Liver (tissue), 8 donors: ENCODE measurements at regions not wholly inside any gene's neighbourhood (a gene's known extent, or its start where the extent isn't known, plus 50 kb on each side); places are given as distances from the start of the nearest gene placed in this dataset.

Source experiments
- DNase-seq: peaks from one replicate; pipeline ENCODE4 v3.0.0-alpha.2; 2017; ENCODE audit warnings: low spot score
- H3K27ac ChIP-seq, 2 donors: one replicate each; pipeline ENCODE4 v1.7.0; 2013; ENCODE audit warnings: inconsistent platforms in 2 of 2, low read length in 2 of 2, control low read depth in 1 of 2, low read depth in 1 of 2, mild to moderate bottlenecking in 1 of 2
- H3K27me3 ChIP-seq, 4 donors: one replicate each; pipeline versions ENCODE4 v1.6.1 to v1.7.0; 2013; ENCODE audit warnings: low read length in 3 of 4, inconsistent platforms in 1 of 4, mild to moderate bottlenecking in 1 of 4, moderate library complexity in 1 of 4; ENCODE audit not compliant: control insufficient read depth in 4 of 4, insufficient read depth in 4 of 4
- H3K36me3 ChIP-seq, 4 donors: one replicate each; pipeline versions ENCODE4 v1.6.1 to v1.7.0; 2013; ENCODE audit warnings: low read length in 3 of 4, mild to moderate bottlenecking in 3 of 4, low read depth in 1 of 4, moderate library complexity in 1 of 4; ENCODE audit not compliant: control insufficient read depth in 4 of 4, insufficient read depth in 3 of 4
- H3K4me1 ChIP-seq, 4 donors: one replicate each; pipeline versions ENCODE4 v1.6.1 to v1.7.0; 2013; ENCODE audit warnings: low read length in 3 of 4, mild to moderate bottlenecking in 3 of 4, moderate library complexity in 1 of 4; ENCODE audit not compliant: control insufficient read depth in 4 of 4, insufficient read depth in 4 of 4
- H3K4me3 ChIP-seq, 3 donors: one replicate each; pipeline versions ENCODE4 v1.6.1 to v1.7.0; 2013; ENCODE audit warnings: low read length in 3 of 3, control low read depth in 1 of 3, low read depth in 1 of 3, mild to moderate bottlenecking in 1 of 3
- H3K9ac ChIP-seq, 2 donors: one replicate each; pipeline ENCODE4 v1.7.0; 2013; ENCODE audit warnings: low read length in 2 of 2, mild to moderate bottlenecking in 2 of 2, moderate library complexity in 2 of 2, control low read depth in 1 of 2, low read depth in 1 of 2
- H3K9me3 ChIP-seq, 4 donors: one replicate each; pipeline versions ENCODE4 v1.6.1 to v1.7.0; 2013; ENCODE audit warnings: low read length in 3 of 4; ENCODE audit not compliant: control insufficient read depth in 4 of 4
- ATF3 ChIP-seq: IDR thresholded peaks from 2 replicates; pipeline ENCODE4 v1.6.1; 2016; ENCODE audit warnings: antibody characterized with exemption
- EGR1 ChIP-seq, 2 donors: IDR thresholded peaks; 2 replicates each; pipeline ENCODE4 v1.6.1; 2016 to 2018; ENCODE audit warnings: antibody characterized with exemption in 2 of 2, low read depth in 2 of 2
- FOXA1 ChIP-seq: IDR thresholded peaks from 2 replicates; pipeline ENCODE4 v1.6.1; 2016; ENCODE audit warnings: antibody characterized with exemption
- FOXA2 ChIP-seq: IDR thresholded peaks from 2 replicates; pipeline ENCODE4 v1.6.1; 2016; ENCODE audit warnings: antibody characterized with exemption
- GABPA ChIP-seq, 2 donors: IDR thresholded peaks in 1 of 2; conservative IDR thresholded peaks in 1 of 2; 2 replicates each; pipeline ENCODE4 v1.6.1; 2016; ENCODE audit warnings: antibody characterized with exemption in 2 of 2, mild to moderate bottlenecking in 1 of 2, moderate library complexity in 1 of 2
- HNF4A ChIP-seq, 2 donors: conservative IDR thresholded peaks; 2 replicates each; pipeline ENCODE4 v1.6.1; 2016; ENCODE audit warnings: antibody characterized with exemption in 2 of 2, mild to moderate bottlenecking in 2 of 2
- HNF4G ChIP-seq: IDR thresholded peaks from 2 replicates; pipeline ENCODE4 v1.6.1; 2016; ENCODE audit warnings: antibody characterized with exemption
- MAX ChIP-seq: IDR thresholded peaks from 2 replicates; pipeline ENCODE4 v1.6.1; 2016; ENCODE audit warnings: antibody characterized with exemption
- RAD21 ChIP-seq, 2 donors: IDR thresholded peaks; 2 replicates each; pipeline ENCODE4 v1.6.1; 2016; ENCODE audit warnings: antibody characterized with exemption in 2 of 2, mild to moderate bottlenecking in 2 of 2
- REST ChIP-seq: IDR thresholded peaks from 2 replicates; pipeline ENCODE4 v1.6.1; 2016; ENCODE audit warnings: antibody characterized with exemption, mild to moderate bottlenecking
- RXRA ChIP-seq, 2 donors: IDR thresholded peaks; 2 replicates each; pipeline ENCODE4 v1.6.1; 2017 to 2018; ENCODE audit warnings: antibody characterized with exemption in 2 of 2, mild to moderate bottlenecking in 1 of 2
- SP1 ChIP-seq: IDR thresholded peaks from 2 replicates; pipeline ENCODE4 v1.6.1; 2018; ENCODE audit warnings: antibody characterized with exemption, mild to moderate bottlenecking
- YY1 ChIP-seq: IDR thresholded peaks from 2 replicates; pipeline ENCODE4 v1.6.1; 2016; ENCODE audit warnings: antibody characterized with exemption, mild to moderate bottlenecking
- WGBS: extraction: QIAGEN DNeasy Blood & Tissue Kit; methylation state at CpG from one replicate; pipeline ENCODE4 v1.1.7; 2013; 5-methylcytosine and 5-hydroxymethylcytosine counted together
- TF ChIP-seq, protein P1 (sequence below): IDR thresholded peaks from 2 replicates; pipeline ENCODE4 v1.6.1; 2016; ENCODE audit warnings: antibody characterized with exemption
- TF ChIP-seq, protein P2 (sequence below): fragments of 150-350 bp; IDR thresholded peaks from 2 replicates; pipeline ENCODE4 v1.5.1; 2017; ENCODE audit warnings: improper control_type of control experiment, low read depth, low read length; ENCODE audit not compliant: missing input control
- donor health status: healthy.
- donor health status: healthy.
- donor health status: healthy.
- donor health status: healthy.
- donor health status: healthy.

DNA sequence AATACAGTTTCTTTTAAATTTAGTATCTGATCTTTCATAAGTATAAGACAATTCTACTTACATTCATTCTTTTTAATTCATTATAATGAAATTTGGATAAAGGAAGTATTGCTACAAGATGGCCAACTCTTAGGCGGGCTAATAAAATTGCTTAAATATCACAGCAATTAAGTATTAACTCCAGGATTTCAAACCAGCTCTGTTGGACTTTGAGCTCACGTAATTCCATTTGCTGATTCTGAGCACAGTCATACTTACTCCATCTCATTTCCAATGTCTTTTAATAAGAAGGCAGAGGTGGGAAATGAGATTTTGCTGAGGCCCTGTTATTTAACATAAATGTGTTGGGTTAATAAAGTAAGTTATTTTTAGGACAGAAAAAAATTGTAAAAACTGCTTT is 748.1 kb downstream of the KCNA4 start:
- Histone ChIP-seq H3K9me3 (no peaks in the 10 kb centered on the region), H3K4me1 (peaks cover under 1 to 20% (median 6%) of the 10 kb centered on the region in 4 donors), H3K4me3 (no peak overlapping the region), H3K9ac (no peak overlapping the region), H3K36me3 (no peaks in the 10 kb centered on the region), H3K27ac (no peak overlapping the region), H3K27me3 (no peaks in the 10 kb centered on the region)
- TF ChIP-seq FOXA2, result no peak
- no peak for TF ChIP-seq RXRA (IDR thresholded peaks at IDR 0.05)
- TF ChIP-seq ATF3, result no peak
- TF ChIP-seq, protein P1, sequence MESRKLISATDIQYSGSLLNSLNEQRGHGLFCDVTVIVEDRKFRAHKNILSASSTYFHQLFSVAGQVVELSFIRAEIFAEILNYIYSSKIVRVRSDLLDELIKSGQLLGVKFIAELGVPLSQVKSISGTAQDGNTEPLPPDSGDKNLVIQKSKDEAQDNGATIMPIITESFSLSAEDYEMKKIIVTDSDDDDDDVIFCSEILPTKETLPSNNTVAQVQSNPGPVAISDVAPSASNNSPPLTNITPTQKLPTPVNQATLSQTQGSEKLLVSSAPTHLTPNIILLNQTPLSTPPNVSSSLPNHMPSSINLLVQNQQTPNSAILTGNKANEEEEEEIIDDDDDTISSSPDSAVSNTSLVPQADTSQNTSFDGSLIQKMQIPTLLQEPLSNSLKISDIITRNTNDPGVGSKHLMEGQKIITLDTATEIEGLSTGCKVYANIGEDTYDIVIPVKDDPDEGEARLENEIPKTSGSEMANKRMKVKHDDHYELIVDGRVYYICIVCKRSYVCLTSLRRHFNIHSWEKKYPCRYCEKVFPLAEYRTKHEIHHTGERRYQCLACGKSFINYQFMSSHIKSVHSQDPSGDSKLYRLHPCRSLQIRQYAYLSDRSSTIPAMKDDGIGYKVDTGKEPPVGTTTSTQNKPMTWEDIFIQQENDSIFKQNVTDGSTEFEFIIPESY, result no peak
- TF ChIP-seq, protein P2, sequence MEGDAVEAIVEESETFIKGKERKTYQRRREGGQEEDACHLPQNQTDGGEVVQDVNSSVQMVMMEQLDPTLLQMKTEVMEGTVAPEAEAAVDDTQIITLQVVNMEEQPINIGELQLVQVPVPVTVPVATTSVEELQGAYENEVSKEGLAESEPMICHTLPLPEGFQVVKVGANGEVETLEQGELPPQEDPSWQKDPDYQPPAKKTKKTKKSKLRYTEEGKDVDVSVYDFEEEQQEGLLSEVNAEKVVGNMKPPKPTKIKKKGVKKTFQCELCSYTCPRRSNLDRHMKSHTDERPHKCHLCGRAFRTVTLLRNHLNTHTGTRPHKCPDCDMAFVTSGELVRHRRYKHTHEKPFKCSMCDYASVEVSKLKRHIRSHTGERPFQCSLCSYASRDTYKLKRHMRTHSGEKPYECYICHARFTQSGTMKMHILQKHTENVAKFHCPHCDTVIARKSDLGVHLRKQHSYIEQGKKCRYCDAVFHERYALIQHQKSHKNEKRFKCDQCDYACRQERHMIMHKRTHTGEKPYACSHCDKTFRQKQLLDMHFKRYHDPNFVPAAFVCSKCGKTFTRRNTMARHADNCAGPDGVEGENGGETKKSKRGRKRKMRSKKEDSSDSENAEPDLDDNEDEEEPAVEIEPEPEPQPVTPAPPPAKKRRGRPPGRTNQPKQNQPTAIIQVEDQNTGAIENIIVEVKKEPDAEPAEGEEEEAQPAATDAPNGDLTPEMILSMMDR, result no peak
- peak; percentile 58 for TF ChIP-seq SP1
- no peak for TF ChIP-seq FOXA1
- no peak for TF ChIP-seq EGR1 (IDR thresholded peaks at IDR 0.05; ENCODE audit: low read depth in 2 of 2)
- peak; percentile 57 to 71 for TF ChIP-seq HNF4A (conservative IDR thresholded peaks at IDR 0.05)
- no peak for TF ChIP-seq GABPA (IDR thresholded peaks at IDR 0.05 in 1 of 2, conservative IDR thresholded peaks at IDR 0.05 in 1 of 2)
- no peak for TF ChIP-seq YY1
- TF ChIP-seq RAD21 (IDR thresholded peaks at IDR 0.05), result no peak
- no peak for TF ChIP-seq REST
- TF ChIP-seq MAX, result no peak
- TF ChIP-seq HNF4G, result no peak
- WGBS, result 58% methylated on average over 2 of the region's 2 CpGs
- no peak for DNase-seq

DNA sequence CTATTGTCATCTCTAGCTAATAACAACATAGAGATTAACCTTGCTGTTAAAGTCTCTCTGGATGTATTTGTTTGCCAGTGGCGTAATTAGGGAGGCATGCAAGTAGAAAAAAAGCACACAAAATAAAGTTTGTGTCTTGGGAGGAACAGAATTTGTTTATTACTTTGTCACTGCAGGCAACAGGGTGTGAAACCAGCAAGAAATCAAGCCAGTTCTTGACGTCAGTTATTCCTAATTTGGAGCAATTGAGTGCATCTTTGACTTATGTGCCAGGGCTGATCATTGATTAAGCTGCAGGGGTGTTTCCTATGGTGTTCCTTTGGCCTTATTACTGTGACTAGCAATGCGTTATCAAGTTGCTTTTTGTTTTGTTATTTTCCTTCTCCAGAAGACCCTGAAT is 751.0 kb downstream of the KCNA4 start:
- Histone ChIP-seq H3K4me1 (peaks cover 2 to 19% (median 8%) of the 10 kb centered on the region in 4 donors), H3K4me3 (no peak overlapping the region), H3K9ac (no peak overlapping the region), H3K27me3 (no peaks in the 10 kb centered on the region), H3K27ac (no peak overlapping the region), H3K9me3 (no peaks in the 10 kb centered on the region), H3K36me3 (no peaks in the 10 kb centered on the region)
- DNase-seq, result no peak
- WGBS, result 75% methylated on average over 3 of the region's 3 CpGs
- no peak for TF ChIP-seq ATF3
